K562 (cell line): ENCODE measurements at regions not wholly inside any gene's neighbourhood (a gene's known extent, or its start where the extent isn't known, plus 50 kb on each side); places are given as distances from the start of the nearest gene placed in this dataset.
A peak's percentile ranks its signal among the peaks of the same experiment; 100 is the strongest.

ENCODE experiments used
- CREB1 ChIP-seq, 2 experiments: sonication (generic) in 1 of 2; formaldehyde crosslinking in 1 of 2; IDR thresholded peaks; 2 replicates each; pipeline versions ENCODE4 v1.6.1 to v1.8.0; 2012 to 2022; ENCODE audit warnings: inconsistent platforms in 1 of 2, mild to moderate bottlenecking in 1 of 2, missing genetic modification reagents in 1 of 2, moderate library complexity in 1 of 2
- HMG20A ChIP-seq: fragments of 450-650 bp; formaldehyde crosslinking; conservative IDR thresholded peaks from 2 replicates; pipeline ENCODE4 v1.4.0; 2020; ENCODE audit warnings: mild to moderate bottlenecking, mixed read lengths
- KDM1A ChIP-seq, 2 experiments: fragments of 450-650 bp; IDR thresholded peaks; 2 replicates each; pipeline ENCODE4 v1.6.1; 2016; ENCODE audit warnings: mild to moderate bottlenecking in 2 of 2
- LEF1 ChIP-seq: fragments of 450-650 bp; IDR thresholded peaks from 2 replicates; pipeline ENCODE4 v1.6.1; 2016; ENCODE audit warnings: mild to moderate bottlenecking
- MAFF ChIP-seq: IDR thresholded peaks from 2 replicates; pipeline ENCODE4 v1.6.1; 2012; ENCODE audit warnings: low read length, improper control_type of control experiment
- MLX ChIP-seq, 2 experiments: fragments of 450-650 bp in 1 of 2; sonication (generic) in 1 of 2; formaldehyde crosslinking; conservative IDR thresholded peaks; 2 replicates each; pipeline versions ENCODE4 v1.4.0 to v1.8.1; 2020 to 2022; ENCODE audit warnings: mild to moderate bottlenecking in 1 of 2, missing genetic modification reagents in 1 of 2
- MYNN ChIP-seq, 2 experiments: sonication (generic); formaldehyde crosslinking in 1 of 2; IDR thresholded peaks; 2 replicates each; pipeline versions ENCODE4 v1.5.0 to v1.6.1; 2016 to 2020; ENCODE audit warnings: antibody characterized with exemption in 1 of 2, missing genetic modification reagents in 1 of 2
- NR4A1 ChIP-seq, 2 experiments: fragments of 250-450 bp in 1 of 2; fragments of 450-650 bp in 1 of 2; sonication (Bioruptor Pico) in 1 of 2; IDR thresholded peaks; 2 replicates each; pipeline versions ENCODE4 v1.4.0 to v1.6.1; 2016 to 2020; ENCODE audit warnings: mild to moderate bottlenecking in 2 of 2, missing compliant biosample characterization in 1 of 2, missing genetic modification characterization in 1 of 2, moderate library complexity in 1 of 2
- RBM14 ChIP-seq: fragments of 200-400 bp; formaldehyde crosslinking; IDR thresholded peaks from 2 replicates; pipeline ENCODE4 v1.6.1; 2018; ENCODE audit warnings: low read depth, mild to moderate bottlenecking, low read length, moderate library complexity, borderline replicate concordance; ENCODE audit not compliant: insufficient read depth
- REST ChIP-seq, 2 experiments: fragments of 450-650 bp; formaldehyde crosslinking in 1 of 2; IDR thresholded peaks; 2 replicates each; pipeline versions ENCODE4 v1.4.0 to v1.6.1; 2014 to 2020; ENCODE audit warnings: mild to moderate bottlenecking in 2 of 2, borderline replicate concordance in 1 of 2, low read depth in 1 of 2
- STAT5A ChIP-seq: IDR thresholded peaks from 2 replicates; pipeline ENCODE4 v1.6.1; 2012; ENCODE audit warnings: low read length, inconsistent platforms, borderline replicate concordance
- ZBTB9 ChIP-seq: fragments of 450-650 bp; formaldehyde crosslinking; IDR thresholded peaks from 2 replicates; pipeline ENCODE4 v1.4.0; 2020; ENCODE audit warnings: mild to moderate bottlenecking, moderate library complexity
- ZNF143 ChIP-seq: sonication (generic); formaldehyde crosslinking; IDR thresholded peaks from 2 replicates; pipeline ENCODE4 v1.9.0; 2022; ENCODE audit warnings: mild to moderate bottlenecking, missing genetic modification reagents
- ZNF184 ChIP-seq: sonication (generic); formaldehyde crosslinking; IDR thresholded peaks from 2 replicates; pipeline ENCODE4 v1.5.0; 2020; ENCODE audit warnings: missing genetic modification reagents
- ZNF347 ChIP-seq: fragments of 450-650 bp; formaldehyde crosslinking; IDR thresholded peaks from 2 replicates; pipeline ENCODE4 v1.4.0; 2020; ENCODE audit warnings: low read depth, mild to moderate bottlenecking, moderate library complexity
- ZNF444 ChIP-seq: fragments of 250-450 bp; sonication (Bioruptor Pico); IDR thresholded peaks from 2 replicates; pipeline ENCODE4 v1.4.0; 2020; ENCODE audit warnings: mild to moderate bottlenecking, moderate library complexity
- ZNF511 ChIP-seq: sonication (generic); formaldehyde crosslinking; IDR thresholded peaks from 2 replicates; pipeline ENCODE4 v1.8.0; 2022; ENCODE audit warnings: mild to moderate bottlenecking, missing genetic modification reagents

GRCh38 chr10:83983578-83984255 is 155.6 kb upstream of the GHITM start (continued):
- TF ChIP-seq ZNF184 (no peak), MLX (CRISPR knock-in tag; conservative IDR thresholded peaks at IDR 0.05) (no peak), ZNF444 (CRISPR knock-in tag) (no peak), ZBTB9 (no peak), KDM1A (IDR thresholded peaks at IDR 0.05) (no peak), ZNF143 (CRISPR knock-in tag) (no peak), LEF1 (peak; percentile 22; the same call in 1 of the 2 replicates), HMG20A (CRISPR knock-in tag) (no peak), MAFF (no peak), CREB1 (IDR thresholded peaks at IDR 0.05) (no peak), CREB1 (CRISPR knock-in tag; IDR thresholded peaks at IDR 0.05) (no peak), MYNN (IDR thresholded peaks at IDR 0.05) (no peak), MYNN (CRISPR knock-in tag; IDR thresholded peaks at IDR 0.05) (no peak), STAT5A (no peak), NR4A1 (CRISPR knock-in tag; IDR thresholded peaks at IDR 0.05) (no peak), NR4A1 (tag; IDR thresholded peaks at IDR 0.05) (no peak), RBM14 (no peak), ZNF347 (CRISPR knock-in tag) (no peak), ZNF511 (no peak), REST (IDR thresholded peaks at IDR 0.05; ENCODE audit: borderline replicate concordance) (peak; percentile 80), REST (CRISPR knock-in tag; IDR thresholded peaks at IDR 0.05; ENCODE audit: low read depth) (no peak)
